HEK293 (cell line): ENCODE measurements at regions not wholly inside any gene's neighbourhood (a gene's known extent, or its start where the extent isn't known, plus 50 kb on each side); places are given as distances from the start of the nearest gene placed in this dataset.

Experiments
- CTCF ChIP-seq: fragments of 450-650 bp; formaldehyde crosslinking; IDR thresholded peaks from 2 replicates; pipeline ENCODE4 v1.5.1; 2016; ENCODE audit warnings: missing biosample characterization, missing genetic modification characterization
- FEZF1 ChIP-seq: fragments of 450-650 bp; formaldehyde crosslinking; IDR thresholded peaks from 2 replicates; pipeline ENCODE4 v1.5.1; 2016; ENCODE audit warnings: missing biosample characterization, missing genetic modification characterization
- KLF10 ChIP-seq: fragments of 450-650 bp; IDR thresholded peaks from 2 replicates; pipeline ENCODE4 v1.5.1; 2018; ENCODE audit warnings: missing biosample characterization, mild to moderate bottlenecking, missing genetic modification characterization
- TCF7L2 ChIP-seq: IDR thresholded peaks from 2 replicates; pipeline ENCODE4 v1.6.1; 2011; ENCODE audit warnings: low read depth, mild to moderate bottlenecking, inconsistent platforms, low read length, moderate library complexity, borderline replicate concordance
- ZNF335 ChIP-seq: fragments of 450-650 bp; formaldehyde crosslinking; conservative IDR thresholded peaks from 2 replicates; pipeline ENCODE4 v1.5.1; 2016; ENCODE audit warnings: missing biosample characterization, missing genetic modification characterization
- ZNF416 ChIP-seq: fragments of 450-650 bp; formaldehyde crosslinking; IDR thresholded peaks from 2 replicates; pipeline ENCODE4 v1.5.1; 2016; ENCODE audit warnings: missing biosample characterization, missing genetic modification characterization

GRCh38 chr5:88488561-88488960, 219.9 kb upstream of the TMEM161B start:
- TF ChIP-seq ZNF416 (tag by site-specific recombination) (no peak), ZNF335 (tag by site-specific recombination) (no peak), TCF7L2 (no peak), CTCF (no peak), KLF10 (tag by site-specific recombination) (no peak), FEZF1 (tag by site-specific recombination) (no peak)
